ENCODE measurements at regions not wholly inside any gene's neighbourhood (a gene's known extent, or its start where the extent isn't known, plus 50 kb on each side); places are given as distances from the start of the nearest gene placed in this dataset.

- no peaks in the 10 kb centered on the region for H3F3A ChIP-seq (replicated peaks; ENCODE audit: insufficient read depth)
- TF ChIP-seq TEAD4 (IDR thresholded peaks at IDR 0.05; ENCODE audit: borderline replicate concordance, insufficient read depth) (no peak), GATA2 (CRISPR knock-in tag; IDR thresholded peaks at IDR 0.05) (peak; percentile 46)
- H3K9me2 ChIP-seq = no peaks in the 10 kb centered on the region
- no peaks in the 10 kb centered on the region for H4K20me1 ChIP-seq (ENCODE audit: insufficient read depth)
- no peaks in the 10 kb centered on the region for H3K27me3 ChIP-seq (ENCODE audit: insufficient read depth)
- H3K36me3 ChIP-seq (replicated peaks in 1 of 2; ENCODE audit: control insufficient read depth in 1 of 2, insufficient read depth in 2 of 2, low read length in 1 of 2) = no peaks in the 10 kb centered on the region
- no peak overlapping the region for H2AFZ ChIP-seq (ENCODE audit: low read depth)
- POLR2A ChIA-PET = no interaction called here
- no peak overlapping the region for H3K4me3 ChIP-seq (ENCODE audit: low read depth in 2 of 2, low read length in 1 of 2)
- no peaks in the 10 kb centered on the region for H3K9me3 ChIP-seq
- H3K9ac ChIP-seq = no peak overlapping the region
- H3K4me2 ChIP-seq = no peak overlapping the region
- 79% methylated on average over 1 of the region's 1 CpG for WGBS (ENCODE audit: low lambda C conversion rate)
- no peaks in the 10 kb centered on the region for H3K79me2 ChIP-seq (ENCODE audit: insufficient read depth)
- no peaks in the 10 kb centered on the region; a peak in 1 of 4 replicates for H3K4me1 ChIP-seq (ENCODE audit: control insufficient read depth in 1 of 2, insufficient read depth in 2 of 2, low read depth in 1 of 2, low read length in 1 of 2)
- no peak for DNase-seq
- H3K27ac ChIP-seq (ENCODE audit: low read depth in 2 of 2, low read length in 1 of 2) = no peak overlapping the region
- CTCF ChIA-PET = interaction anchor here (0.9 kb wide), 1 partner anchor 38 kb away, joined by 3 read pairs; no protein-coding TSS in a partner anchor
Measured at GRCh38 chr20:11067359-11067758, 393.6 kb upstream of the JAG1 start.

GRCh38 chr20:11072982-11073381, 399.2 kb upstream of the JAG1 start:
- Histone ChIP-seq H3K4me2 (no peak overlapping the region), H3K27me3 (ENCODE audit: insufficient read depth) (no peaks in the 10 kb centered on the region), H3K4me3 (ENCODE audit: low read depth in 2 of 2, low read length in 1 of 2) (no peak overlapping the region), H3K36me3 (replicated peaks in 1 of 2; ENCODE audit: control insufficient read depth in 1 of 2, insufficient read depth in 2 of 2, low read length in 1 of 2) (no peaks in the 10 kb centered on the region), H4K20me1 (ENCODE audit: insufficient read depth) (no peaks in the 10 kb centered on the region), H3K27ac (ENCODE audit: low read depth in 2 of 2, low read length in 1 of 2) (no peak overlapping the region), H3K9ac (no peak overlapping the region), H3K9me3 (no peaks in the 10 kb centered on the region), H3F3A (replicated peaks; ENCODE audit: insufficient read depth) (no peaks in the 10 kb centered on the region), H3K9me2 (no peaks in the 10 kb centered on the region), H3K79me2 (ENCODE audit: insufficient read depth) (no peaks in the 10 kb centered on the region), H2AFZ (ENCODE audit: low read depth) (no peak overlapping the region), H3K4me1 (ENCODE audit: control insufficient read depth in 1 of 2, insufficient read depth in 2 of 2, low read depth in 1 of 2, low read length in 1 of 2) (no peaks in the 10 kb centered on the region; a peak in 2 of 4 replicates)
- DNase-seq = no peak
- WGBS (ENCODE audit: low lambda C conversion rate) = 79% methylated on average over 1 of the region's 1 CpG
- TF ChIP-seq FOXM1 (IDR thresholded peaks at IDR 0.05; ENCODE audit: low read depth) = no peak
- ChIA-PET POLR2A (no interaction called here), CTCF (no interaction called here)

GRCh38 chr20:11076434-11077105, 402.8 kb upstream of the JAG1 start:
- H3K27ac ChIP-seq (ENCODE audit: low read depth in 2 of 2, low read length in 1 of 2) = peak overlapping the region in 1 of 2 experiments; percentile 53; a peak in 2 of 4 replicates
- H3K27me3 ChIP-seq (ENCODE audit: insufficient read depth) = no peaks in the 10 kb centered on the region
- ChIA-PET POLR2A (no interaction called here), CTCF (no interaction called here)
- no peak overlapping the region for H3K4me3 ChIP-seq (ENCODE audit: low read depth in 2 of 2, low read length in 1 of 2)
- no peaks in the 10 kb centered on the region for H3F3A ChIP-seq (replicated peaks; ENCODE audit: insufficient read depth)
- no peaks in the 10 kb centered on the region for H4K20me1 ChIP-seq (ENCODE audit: insufficient read depth)
- H3K4me1 ChIP-seq (ENCODE audit: control insufficient read depth in 1 of 2, insufficient read depth in 2 of 2, low read depth in 1 of 2, low read length in 1 of 2) = no peaks in the 10 kb centered on the region; a peak in 2 of 4 replicates
- H3K9me2 ChIP-seq = no peaks in the 10 kb centered on the region
- peak; percentile 28 for DNase-seq
- no peaks in the 10 kb centered on the region for H3K9me3 ChIP-seq
- no peak overlapping the region for H3K4me2 ChIP-seq
- no peak overlapping the region for H2AFZ ChIP-seq (ENCODE audit: low read depth)
- no peak overlapping the region for H3K9ac ChIP-seq
- no peaks in the 10 kb centered on the region for H3K79me2 ChIP-seq (ENCODE audit: insufficient read depth)
- no peak for TF ChIP-seq SIN3A (IDR thresholded peaks at IDR 0.05; ENCODE audit: borderline replicate concordance, low read depth, low read length)
- no peak for TF ChIP-seq RFX5 (IDR thresholded peaks at IDR 0.05; ENCODE audit: low read length)
- 0 out of 2 replicates have a peak, but pooled peaks have one; percentile 6 for TF ChIP-seq RCOR1 (IDR thresholded peaks at IDR 0.05; ENCODE audit: low read length)
- TF ChIP-seq GATA2 (CRISPR knock-in tag; IDR thresholded peaks at IDR 0.05) = peak; percentile 69
- no peak for TF ChIP-seq POLR2AphosphoS5 (IDR thresholded peaks at IDR 0.05; ENCODE audit: low read depth, low read length)
- no peak for TF ChIP-seq IRF3 (IDR thresholded peaks at IDR 0.05; ENCODE audit: low read depth, low read length)
- 68% methylated on average over 10 of the region's 10 CpGs for WGBS (ENCODE audit: low lambda C conversion rate)
- H3K36me3 ChIP-seq (replicated peaks in 1 of 2; ENCODE audit: control insufficient read depth in 1 of 2, insufficient read depth in 2 of 2, low read length in 1 of 2) = no peaks in the 10 kb centered on the region
